Activated T-cell treated with anti-CD3 and anti-CD28 coated beads, Interleukin-2, amount 50 U/mL, for 72 hours (primary cell): ENCODE measurements at regions not wholly inside any gene's neighbourhood (a gene's known extent, or its start where the extent isn't known, plus 50 kb on each side); places are given as distances from the start of the nearest gene placed in this dataset.

ENCODE experiments used
- ATAC-seq, 2 donors: fragments of 150-1000 bp; cut with Tn5 transposase; replicated peaks in 1 of 2; 2 replicates each; pipeline ENCODE4 v1.10.0; 2021; ENCODE audit warnings: moderate library complexity in 2 of 2, mild to moderate bottlenecking in 1 of 2
- DNase-seq, 2 donors: peaks; one replicate each; pipeline ENCODE4 v3.0.0; 2021 to 2022; ENCODE audit warnings: mixed read lengths in 1 of 2
- H3K27ac Mint-ChIP-seq: one replicate; pipeline ENCODE4 v1.8.0; 2022; ENCODE audit warnings: mild to moderate bottlenecking, moderate library complexity, mixed read lengths
- H3K27me3 Mint-ChIP-seq: one replicate; pipeline ENCODE4 v1.8.0; 2022; ENCODE audit warnings: low read depth, mixed read lengths
- H3K36me3 Mint-ChIP-seq, 2 donors: one replicate each; pipeline ENCODE4 v1.8.0; 2022; ENCODE audit warnings: mixed read lengths in 2 of 2, mild to moderate bottlenecking in 1 of 2; ENCODE audit not compliant: insufficient read depth in 2 of 2
- H3K4me1 Mint-ChIP-seq: one replicate; pipeline ENCODE4 v1.8.0; 2022; ENCODE audit warnings: low read depth, mixed read lengths
- H3K4me3 Mint-ChIP-seq, 2 donors: one replicate each; pipeline ENCODE4 v1.8.0; 2022; ENCODE audit warnings: mild to moderate bottlenecking in 2 of 2, mixed read lengths in 2 of 2, moderate library complexity in 2 of 2
- H3K9me3 Mint-ChIP-seq, 2 donors: one replicate each; pipeline ENCODE4 v1.8.0; 2022; ENCODE audit warnings: mixed read lengths in 2 of 2

DNA sequence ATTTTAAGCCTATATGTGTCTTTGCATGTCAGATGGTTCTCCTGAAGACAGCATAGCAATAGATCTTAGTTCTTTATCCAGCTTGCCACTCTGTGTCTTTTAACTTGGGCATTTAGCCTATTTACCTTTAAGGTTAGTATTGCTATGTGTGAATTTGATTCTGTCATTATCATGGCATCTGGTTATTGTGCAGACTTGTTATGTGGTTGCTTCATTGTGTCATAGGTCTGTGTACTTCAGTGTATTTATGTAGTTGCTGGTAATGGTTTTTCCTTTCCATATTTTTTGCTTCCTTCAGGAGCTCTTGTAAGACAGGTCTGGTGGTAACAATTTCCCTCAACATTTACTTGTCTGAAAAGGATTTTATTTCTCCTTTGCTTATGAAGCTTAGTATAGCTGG, 1443.5 kb downstream of the FAM133A start:
- Mint-ChIP-seq H3K9me3 (peaks cover 5 to 6% of the 10 kb centered on the region in 2 donors), H3K4me3 (no peak overlapping the region), H3K27ac (no peak overlapping the region), H3K27me3 (peaks cover 15% of the 10 kb centered on the region), H3K36me3 (no peaks in the 10 kb centered on the region), H3K4me1 (no peaks in the 10 kb centered on the region)
- no peak for ATAC-seq
- DNase-seq: no peak

GRCh38 chrX:95145848-95146490, 1472.0 kb downstream of the FAM133A start:
- Mint-ChIP-seq H3K27ac (no peak overlapping the region), H3K9me3 (peaks cover 0 to 2% of the 10 kb centered on the region in 2 donors), H3K27me3 (peaks cover 11% of the 10 kb centered on the region), H3K4me3 (no peak overlapping the region), H3K4me1 (no peaks in the 10 kb centered on the region), H3K36me3 (peaks cover 0 to 3% of the 10 kb centered on the region in 2 donors)
- ATAC-seq (no peak), DNase-seq (no peak)

- Mint-ChIP-seq H3K4me3 (no peak overlapping the region), H3K4me1 (no peaks in the 10 kb centered on the region), H3K36me3 (peaks cover 0 to 3% of the 10 kb centered on the region in 2 donors), H3K9me3 (peaks cover 0 to 4% of the 10 kb centered on the region in 2 donors), H3K27ac (no peak overlapping the region), H3K27me3 (peaks cover 11% of the 10 kb centered on the region)
- ATAC-seq: no peak
- DNase-seq: no peak
These were observed 1478.8 kb downstream of the FAM133A start for GRCh38 chrX:95152810-95153209.

DNA sequence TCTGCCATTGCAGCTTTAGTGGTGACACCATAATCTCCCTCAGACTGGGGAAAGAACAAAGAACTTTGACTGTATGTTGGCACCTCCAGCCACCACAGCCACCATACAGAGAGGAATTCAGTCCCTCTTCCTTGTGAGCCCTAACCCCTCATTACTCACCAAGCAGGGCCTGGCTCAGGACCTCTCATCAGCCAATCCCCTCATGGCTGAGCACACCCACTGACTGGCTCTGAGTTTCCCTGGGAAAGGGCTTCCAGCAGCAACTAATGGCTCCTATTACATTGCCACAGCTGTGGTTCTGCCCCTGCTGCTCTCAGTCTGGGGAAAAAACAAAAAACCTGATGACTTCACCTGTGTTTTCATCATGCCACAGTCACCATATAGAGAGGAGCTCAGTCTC, 1482.6 kb downstream of the FAM133A start:
- Mint-ChIP-seq H3K4me1 (no peaks in the 10 kb centered on the region), H3K27me3 (no peaks in the 10 kb centered on the region), H3K4me3 (no peak overlapping the region), H3K27ac (no peak overlapping the region), H3K36me3 (no peaks in the 10 kb centered on the region), H3K9me3 (peaks cover 1 to 6% of the 10 kb centered on the region in 2 donors)
- ATAC-seq: no peak
- no peak for DNase-seq
